Tibial nerve (tissue), 4 donors: ENCODE measurements at regions not wholly inside any gene's neighbourhood (a gene's known extent, or its start where the extent isn't known, plus 50 kb on each side); places are given as distances from the start of the nearest gene placed in this dataset.

Experiments used
- EP300 ChIP-seq, 2 donors: sonication (generic); formaldehyde crosslinking; IDR thresholded peaks; one replicate each; pipeline ENCODE4 v1.6.1; 2017; ENCODE audit warnings: antibody characterized with exemption in 2 of 2, mild to moderate bottlenecking in 1 of 2
- POLR2A ChIP-seq, 2 donors: fragments of 450-650 bp; IDR thresholded peaks; one replicate each; pipeline ENCODE4 v1.6.1; 2017; ENCODE audit warnings: antibody characterized with exemption in 2 of 2, mild to moderate bottlenecking in 2 of 2, moderate library complexity in 2 of 2
- TF ChIP-seq, protein P1 (sequence below), 5 experiments: fragments of 200-600 bp in 3 of 5; fragments of 450-650 bp in 2 of 5; sonication (generic) in 3 of 5; IDR thresholded peaks; one replicate each; pipeline ENCODE4 v1.5.1; 2016 to 2019; ENCODE audit warnings: antibody characterized with exemption in 5 of 5, mild to moderate bottlenecking in 3 of 5, moderate library complexity in 2 of 5

DNA sequence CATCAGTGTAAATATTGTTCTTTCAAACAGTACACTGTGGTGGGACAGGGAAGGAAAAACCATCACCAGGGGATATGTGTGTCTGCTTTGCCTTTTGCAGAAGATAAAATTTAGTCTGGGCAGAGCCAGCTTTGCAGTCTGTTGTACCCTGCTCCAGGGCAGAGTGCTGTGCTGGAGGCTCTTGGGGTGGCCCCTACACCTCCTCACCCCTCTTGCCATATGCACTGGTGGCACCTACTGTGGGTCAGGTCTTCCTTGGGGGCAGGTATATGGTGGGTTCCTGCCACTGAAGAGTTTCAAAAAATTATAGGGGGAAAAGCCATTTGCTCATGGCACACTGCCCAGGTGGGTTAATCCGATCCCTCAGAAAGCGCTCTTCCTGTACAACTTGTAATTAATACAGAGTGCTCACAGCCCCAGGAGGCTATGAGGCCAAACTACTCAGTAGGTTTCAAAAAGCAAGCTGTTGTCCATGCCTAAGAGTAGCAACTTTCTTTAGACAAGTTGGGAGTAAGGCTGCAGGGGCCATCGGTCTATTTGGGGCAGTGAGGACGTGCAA lies 112.7 kb upstream of the BMPER start:
- TF ChIP-seq, protein P1, sequence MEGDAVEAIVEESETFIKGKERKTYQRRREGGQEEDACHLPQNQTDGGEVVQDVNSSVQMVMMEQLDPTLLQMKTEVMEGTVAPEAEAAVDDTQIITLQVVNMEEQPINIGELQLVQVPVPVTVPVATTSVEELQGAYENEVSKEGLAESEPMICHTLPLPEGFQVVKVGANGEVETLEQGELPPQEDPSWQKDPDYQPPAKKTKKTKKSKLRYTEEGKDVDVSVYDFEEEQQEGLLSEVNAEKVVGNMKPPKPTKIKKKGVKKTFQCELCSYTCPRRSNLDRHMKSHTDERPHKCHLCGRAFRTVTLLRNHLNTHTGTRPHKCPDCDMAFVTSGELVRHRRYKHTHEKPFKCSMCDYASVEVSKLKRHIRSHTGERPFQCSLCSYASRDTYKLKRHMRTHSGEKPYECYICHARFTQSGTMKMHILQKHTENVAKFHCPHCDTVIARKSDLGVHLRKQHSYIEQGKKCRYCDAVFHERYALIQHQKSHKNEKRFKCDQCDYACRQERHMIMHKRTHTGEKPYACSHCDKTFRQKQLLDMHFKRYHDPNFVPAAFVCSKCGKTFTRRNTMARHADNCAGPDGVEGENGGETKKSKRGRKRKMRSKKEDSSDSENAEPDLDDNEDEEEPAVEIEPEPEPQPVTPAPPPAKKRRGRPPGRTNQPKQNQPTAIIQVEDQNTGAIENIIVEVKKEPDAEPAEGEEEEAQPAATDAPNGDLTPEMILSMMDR (IDR thresholded peaks at IDR 0.05): no peak
- TF ChIP-seq POLR2A (IDR thresholded peaks at IDR 0.05) (no peak), EP300 (IDR thresholded peaks at IDR 0.05) (no peak)
